ENCODE measurements at regions not wholly inside any gene's neighbourhood (a gene's known extent, or its start where the extent isn't known, plus 50 kb on each side); places are given as distances from the start of the nearest gene placed in this dataset.

GRCh38 chr7:156004265-156005201 lies 192.3 kb upstream of the SHH start:
- Histone ChIP-seq H2BK5ac (ENCODE audit: low read length) (no peak overlapping the region), H2AFZ (ENCODE audit: low read length) (no peak overlapping the region), H3K14ac (ENCODE audit: low read length) (no peak overlapping the region), H3K18ac (ENCODE audit: low read length) (peak overlapping the region; percentile 39), H3K27ac (replicated peaks; ENCODE audit: low read length) (no peak overlapping the region), H2AK5ac (ENCODE audit: low read depth, low read length) (peak overlapping the region; percentile 24), H3K9me3 (replicated peaks in 1 of 2; ENCODE audit: control insufficient read depth in 2 of 2, insufficient read depth in 1 of 2, low read depth in 1 of 2, low read length in 2 of 2) (peaks cover 0 to 4% of the 10 kb centered on the region in 2 donors), H3K4me2 (ENCODE audit: insufficient read depth, low read length, poor library complexity, severe bottlenecking) (no peak overlapping the region), H3K36me3 (replicated peaks in 1 of 2; ENCODE audit: control insufficient read depth in 2 of 2, insufficient read depth in 2 of 2, low read length in 2 of 2) (no peaks in the 10 kb centered on the region), H4K91ac (ENCODE audit: low read depth, low read length, poor library complexity) (no peak overlapping the region), H2BK12ac (ENCODE audit: low read length) (no peak overlapping the region), H3K4me3 (ENCODE audit: low read length in 2 of 2) (no peak overlapping the region), H4K8ac (ENCODE audit: low read depth, low read length) (no peak overlapping the region), H3K79me1 (ENCODE audit: low read depth, low read length) (peaks cover 2% of the 10 kb centered on the region), H3K9ac (ENCODE audit: low read depth, low read length, poor library complexity) (no peak overlapping the region), H3K27me3 (ENCODE audit: control insufficient read depth in 3 of 3, insufficient read depth in 3 of 3, low read depth in 1 of 3, low read length in 3 of 3) (no peaks in the 10 kb centered on the region), H3K23ac (ENCODE audit: low read depth, low read length, poor library complexity) (peak overlapping the region; percentile 10), H2BK120ac (ENCODE audit: low read depth, low read length) (no peak overlapping the region), H3K4me1 (ENCODE audit: control insufficient read depth in 2 of 2, insufficient read depth in 1 of 2, low read depth in 1 of 2, low read length in 2 of 2) (peaks cover 0 to 1% of the 10 kb centered on the region in 2 donors), H2BK15ac (ENCODE audit: low read length) (no peak overlapping the region), H3K4ac (ENCODE audit: low read length) (no peak overlapping the region)
- WGBS, 2 donors (ENCODE audit: extremely low coverage in 2 of 2, insufficient read length in 2 of 2, insufficient replicate concordance in 1 of 2), result no CpG with 5 or more reads among the region's 38 CpGs
- no peak for DNase-seq (ENCODE audit: low spot score)

GRCh38 chr7:156003220-156004162 lies 191.2 kb upstream of the SHH start:
- Histone ChIP-seq H2AK5ac (ENCODE audit: low read depth, low read length) (no peak overlapping the region), H2BK5ac (ENCODE audit: low read length) (no peak overlapping the region), H3K27me3 (ENCODE audit: control insufficient read depth in 3 of 3, insufficient read depth in 3 of 3, low read depth in 1 of 3, low read length in 3 of 3) (no peaks in the 10 kb centered on the region), H3K4ac (ENCODE audit: low read length) (no peak overlapping the region), H3K4me1 (ENCODE audit: control insufficient read depth in 2 of 2, insufficient read depth in 1 of 2, low read depth in 1 of 2, low read length in 2 of 2) (peaks cover 0 to 1% of the 10 kb centered on the region in 2 donors), H2BK120ac (ENCODE audit: low read depth, low read length) (no peak overlapping the region), H3K36me3 (replicated peaks in 1 of 2; ENCODE audit: control insufficient read depth in 2 of 2, insufficient read depth in 2 of 2, low read length in 2 of 2) (no peaks in the 10 kb centered on the region), H3K18ac (ENCODE audit: low read length) (peak overlapping the region; percentile 35), H4K91ac (ENCODE audit: low read depth, low read length, poor library complexity) (no peak overlapping the region), H3K9me3 (replicated peaks in 1 of 2; ENCODE audit: control insufficient read depth in 2 of 2, insufficient read depth in 1 of 2, low read depth in 1 of 2, low read length in 2 of 2) (peaks cover 0 to 4% of the 10 kb centered on the region in 2 donors), H3K23ac (ENCODE audit: low read depth, low read length, poor library complexity) (no peak overlapping the region), H2BK12ac (ENCODE audit: low read length) (no peak overlapping the region), H3K4me3 (ENCODE audit: low read length in 2 of 2) (no peak overlapping the region), H4K8ac (ENCODE audit: low read depth, low read length) (no peak overlapping the region), H3K27ac (replicated peaks; ENCODE audit: low read length) (no peak overlapping the region), H2BK15ac (ENCODE audit: low read length) (peak overlapping the region; percentile 59), H3K79me1 (ENCODE audit: low read depth, low read length) (peaks cover 3% of the 10 kb centered on the region), H3K9ac (ENCODE audit: low read depth, low read length, poor library complexity) (no peak overlapping the region), H3K4me2 (ENCODE audit: insufficient read depth, low read length, poor library complexity, severe bottlenecking) (no peak overlapping the region), H3K14ac (ENCODE audit: low read length) (no peak overlapping the region), H2AFZ (ENCODE audit: low read length) (no peak overlapping the region)
- DNase-seq (ENCODE audit: low spot score), result no peak
- WGBS, 2 donors (ENCODE audit: extremely low coverage in 2 of 2, insufficient read length in 2 of 2, insufficient replicate concordance in 1 of 2), result no CpG with 5 or more reads among the region's 22 CpGs

GRCh38 chr7:156002362-156003066 lies 190.3 kb upstream of the SHH start:
- H3K4ac ChIP-seq (ENCODE audit: low read length), result no peak overlapping the region
- peaks cover 0 to 1% of the 10 kb centered on the region in 2 donors for H3K4me1 ChIP-seq (ENCODE audit: control insufficient read depth in 2 of 2, insufficient read depth in 1 of 2, low read depth in 1 of 2, low read length in 2 of 2)
- no peak for DNase-seq (ENCODE audit: low spot score)
- H3K79me1 ChIP-seq (ENCODE audit: low read depth, low read length), result peaks cover 3% of the 10 kb centered on the region
- H3K4me2 ChIP-seq (ENCODE audit: insufficient read depth, low read length, poor library complexity, severe bottlenecking), result no peak overlapping the region
- H2BK15ac ChIP-seq (ENCODE audit: low read length), result peak overlapping the region; percentile 60
- H3K4me3 ChIP-seq (ENCODE audit: low read length in 2 of 2), result no peak overlapping the region
- peak overlapping the region; percentile 89 for H3K14ac ChIP-seq (ENCODE audit: low read length)
- H2AFZ ChIP-seq (ENCODE audit: low read length), result no peak overlapping the region
- no peak overlapping the region for H3K23ac ChIP-seq (ENCODE audit: low read depth, low read length, poor library complexity)
- peak overlapping the region; percentile 94 for H2AK5ac ChIP-seq (ENCODE audit: low read depth, low read length)
- H3K18ac ChIP-seq (ENCODE audit: low read length), result peak overlapping the region; percentile 57
- peak overlapping the region; percentile 54 for H2BK5ac ChIP-seq (ENCODE audit: low read length)
- H3K27me3 ChIP-seq (ENCODE audit: control insufficient read depth in 3 of 3, insufficient read depth in 3 of 3, low read depth in 1 of 3, low read length in 3 of 3), result peaks cover 0 to 3% (median 0%) of the 10 kb centered on the region in 3 experiments
- no peak overlapping the region for H3K27ac ChIP-seq (replicated peaks; ENCODE audit: low read length)
- peak overlapping the region; percentile 82 for H2BK12ac ChIP-seq (ENCODE audit: low read length)
- H2BK120ac ChIP-seq (ENCODE audit: low read depth, low read length), result no peak overlapping the region
- no peak overlapping the region for H4K91ac ChIP-seq (ENCODE audit: low read depth, low read length, poor library complexity)
- no peaks in the 10 kb centered on the region for H3K36me3 ChIP-seq (replicated peaks in 1 of 2; ENCODE audit: control insufficient read depth in 2 of 2, insufficient read depth in 2 of 2, low read length in 2 of 2)
- H3K9ac ChIP-seq (ENCODE audit: low read depth, low read length, poor library complexity), result peak overlapping the region; percentile 21
- WGBS, 2 donors (ENCODE audit: extremely low coverage in 2 of 2, insufficient read length in 2 of 2, insufficient replicate concordance in 1 of 2), result no CpG with 5 or more reads among the region's 17 CpGs
- no peak overlapping the region for H4K8ac ChIP-seq (ENCODE audit: low read depth, low read length)
- peaks cover 0 to 4% of the 10 kb centered on the region in 2 donors for H3K9me3 ChIP-seq (replicated peaks in 1 of 2; ENCODE audit: control insufficient read depth in 2 of 2, insufficient read depth in 1 of 2, low read depth in 1 of 2, low read length in 2 of 2)
